Vagina (tissue), 2 donors: ENCODE measurements at regions not wholly inside any gene's neighbourhood (a gene's known extent, or its start where the extent isn't known, plus 50 kb on each side); places are given as distances from the start of the nearest gene placed in this dataset.
"Not testable (repeated sequence)": the region's sequence is repeated elsewhere in the genome, so short reads cannot be mapped to it uniquely, and the experiment has no call there.

Experiments used
- DNase-seq, 2 donors: peaks; one replicate each; pipeline ENCODE4 v3.0.0-alpha.2; 2017; ENCODE audit errors: extremely low spot score in 2 of 2
- H3K27ac ChIP-seq: fragments of 200-600 bp; sonication (generic); one replicate; pipeline ENCODE4 v1.5.1; 2019
- H3K27me3 ChIP-seq: fragments of 200-600 bp; sonication (generic); one replicate; pipeline ENCODE4 v1.5.1; 2019
- H3K36me3 ChIP-seq, 2 donors: fragments of 200-600 bp; sonication (generic); one replicate each; pipeline ENCODE4 v1.5.1; 2017 to 2019
- H3K4me1 ChIP-seq: fragments of 200-600 bp; sonication (generic); one replicate; pipeline ENCODE4 v1.5.1; 2019
- H3K4me3 ChIP-seq, 2 donors: fragments of 200-600 bp; sonication (generic); 1 replicate in 1 of 2; 2 replicates in 1 of 2; pipeline ENCODE4 v1.5.1; 2016 to 2019
- H3K9me3 ChIP-seq: fragments of 200-600 bp; sonication (generic); one replicate; pipeline ENCODE4 v1.5.1; 2019
- intact Hi-C: fragments of 100-400 bp; cut with DNase I; formaldehyde crosslinking; loops from one replicate; pipeline ENCODE4 v1.15.1; 2023

GRCh38 chr2:111367871-111368270 lies 247.2 kb downstream of the BCL2L11 start:
- H3K27ac ChIP-seq, H3K4me3 ChIP-seq, H3K36me3 ChIP-seq, H3K9me3 ChIP-seq, intact Hi-C loops, H3K27me3 ChIP-seq, DNase-seq, H3K4me1 ChIP-seq: not testable (repeated sequence)

GRCh38 chr2:111368288-111368687 lies 247.6 kb downstream of the BCL2L11 start:
- H3K4me1 ChIP-seq, H3K36me3 ChIP-seq, H3K27me3 ChIP-seq, H3K27ac ChIP-seq, H3K4me3 ChIP-seq, intact Hi-C loops, H3K9me3 ChIP-seq, DNase-seq: not testable (repeated sequence)

GRCh38 chr2:111373060-111373459 lies 252.3 kb downstream of the BCL2L11 start:
- intact Hi-C loops, H3K27ac ChIP-seq, H3K27me3 ChIP-seq: not testable (repeated sequence)

GRCh38 chr2:111373989-111374388 lies 253.3 kb downstream of the BCL2L11 start:
- H3K27ac ChIP-seq, H3K9me3 ChIP-seq, H3K36me3 ChIP-seq, H3K4me1 ChIP-seq, H3K4me3 ChIP-seq, intact Hi-C loops, DNase-seq, H3K27me3 ChIP-seq: not testable (repeated sequence)

More at GRCh38 chr2:111373060-111373459, 252.3 kb downstream of the BCL2L11 start:
- H3K9me3 ChIP-seq, H3K36me3 ChIP-seq, DNase-seq, H3K4me3 ChIP-seq, H3K4me1 ChIP-seq: not testable (repeated sequence)

GRCh38 chr2:111374734-111375133 lies 254.0 kb downstream of the BCL2L11 start:
- H3K27me3 ChIP-seq, H3K36me3 ChIP-seq, H3K4me1 ChIP-seq, H3K4me3 ChIP-seq, DNase-seq, H3K9me3 ChIP-seq, H3K27ac ChIP-seq, intact Hi-C loops: not testable (repeated sequence)

- H3K4me3 ChIP-seq, H3K36me3 ChIP-seq, H3K9me3 ChIP-seq, H3K27me3 ChIP-seq, H3K27ac ChIP-seq, DNase-seq, intact Hi-C loops, H3K4me1 ChIP-seq: not testable (repeated sequence)
Measured at GRCh38 chr2:111375320-111375883, 254.7 kb downstream of the BCL2L11 start.

GRCh38 chr2:111376272-111376970 lies 255.7 kb downstream of the BCL2L11 start:
- H3K9me3 ChIP-seq, H3K4me3 ChIP-seq, H3K27me3 ChIP-seq, intact Hi-C loops, H3K36me3 ChIP-seq, H3K27ac ChIP-seq, DNase-seq, H3K4me1 ChIP-seq: not testable (repeated sequence)

- DNase-seq, H3K36me3 ChIP-seq, H3K4me1 ChIP-seq, H3K9me3 ChIP-seq, H3K27ac ChIP-seq, H3K27me3 ChIP-seq, H3K4me3 ChIP-seq, intact Hi-C loops: not testable (repeated sequence)
Measured at GRCh38 chr2:111376971-111377352, 256.2 kb downstream of the BCL2L11 start.

GRCh38 chr2:111377386-111377959 lies 256.8 kb downstream of the BCL2L11 start:
- H3K4me3 ChIP-seq, H3K4me1 ChIP-seq, H3K9me3 ChIP-seq, H3K36me3 ChIP-seq, intact Hi-C loops, H3K27me3 ChIP-seq, DNase-seq, H3K27ac ChIP-seq: not testable (repeated sequence)

GRCh38 chr2:111378348-111378747 lies 257.6 kb downstream of the BCL2L11 start:
- intact Hi-C loops, H3K27me3 ChIP-seq, H3K36me3 ChIP-seq, H3K4me3 ChIP-seq, H3K9me3 ChIP-seq, H3K4me1 ChIP-seq, DNase-seq, H3K27ac ChIP-seq: not testable (repeated sequence)

GRCh38 chr2:111380733-111381439 lies 260.2 kb downstream of the BCL2L11 start:
- H3K27ac ChIP-seq, H3K4me3 ChIP-seq, H3K9me3 ChIP-seq, H3K27me3 ChIP-seq, DNase-seq, H3K4me1 ChIP-seq, intact Hi-C loops, H3K36me3 ChIP-seq: not testable (repeated sequence)

GRCh38 chr2:111381530-111382306 lies 261.0 kb downstream of the BCL2L11 start:
- H3K27me3 ChIP-seq, intact Hi-C loops, H3K4me3 ChIP-seq, H3K27ac ChIP-seq, H3K36me3 ChIP-seq, H3K4me1 ChIP-seq, H3K9me3 ChIP-seq, DNase-seq: not testable (repeated sequence)

GRCh38 chr2:111382507-111382906 lies 261.8 kb downstream of the BCL2L11 start:
- intact Hi-C loops, H3K4me1 ChIP-seq, H3K9me3 ChIP-seq, H3K36me3 ChIP-seq, H3K27me3 ChIP-seq, H3K27ac ChIP-seq, H3K4me3 ChIP-seq, DNase-seq: not testable (repeated sequence)
